ENCODE measurements at regions not wholly inside any gene's neighbourhood (a gene's known extent, or its start where the extent isn't known, plus 50 kb on each side); places are given as distances from the start of the nearest gene placed in this dataset.

DNA sequence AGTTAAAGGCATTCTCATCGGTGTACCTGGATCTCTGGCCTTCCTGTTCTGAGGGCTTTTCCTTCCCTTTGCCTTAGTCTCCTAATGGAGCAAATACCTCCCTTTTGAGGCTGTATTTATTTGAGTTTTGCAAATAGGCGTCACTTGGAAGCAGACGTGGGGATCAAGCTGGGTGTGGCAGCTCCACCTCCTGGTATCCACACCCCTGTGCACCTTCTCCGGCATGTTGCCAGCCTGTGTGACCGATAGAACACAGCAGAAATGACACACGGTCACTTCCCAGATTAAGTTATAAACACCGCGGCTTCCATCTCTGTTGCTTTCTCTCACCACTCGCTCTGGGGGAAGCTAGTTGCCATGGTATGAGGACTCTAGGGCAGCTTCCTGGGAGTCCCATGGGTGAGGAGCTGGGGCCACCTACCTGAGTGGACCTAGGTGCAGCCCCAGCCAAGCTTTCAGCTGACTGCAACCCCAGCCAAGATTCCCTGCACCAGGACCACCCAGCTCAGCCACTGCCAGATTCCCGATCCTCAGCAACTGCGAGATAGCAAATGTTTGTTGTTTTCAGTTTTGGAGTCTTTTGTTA, 214.4 kb upstream of the MVB12B start:
- POLR2A ChIA-PET = no interaction called here
- CTCF ChIA-PET = no interaction called here
- H3K36me3 Mint-ChIP-seq = no peaks in the 10 kb centered on the region
- intact Hi-C loops (cut with micrococcal nuclease) = no loop called here
- H3K27me3 Mint-ChIP-seq = peaks cover 11% of the 10 kb centered on the region
- H3K27ac Mint-ChIP-seq = no peak overlapping the region
- H3K4me3 Mint-ChIP-seq = no peak overlapping the region
- no peaks in the 10 kb centered on the region for H3K4me1 Mint-ChIP-seq (ENCODE audit: low read depth)
- no peaks in the 10 kb centered on the region for H3K9me3 Mint-ChIP-seq
- no peak for DNase-seq

DNA sequence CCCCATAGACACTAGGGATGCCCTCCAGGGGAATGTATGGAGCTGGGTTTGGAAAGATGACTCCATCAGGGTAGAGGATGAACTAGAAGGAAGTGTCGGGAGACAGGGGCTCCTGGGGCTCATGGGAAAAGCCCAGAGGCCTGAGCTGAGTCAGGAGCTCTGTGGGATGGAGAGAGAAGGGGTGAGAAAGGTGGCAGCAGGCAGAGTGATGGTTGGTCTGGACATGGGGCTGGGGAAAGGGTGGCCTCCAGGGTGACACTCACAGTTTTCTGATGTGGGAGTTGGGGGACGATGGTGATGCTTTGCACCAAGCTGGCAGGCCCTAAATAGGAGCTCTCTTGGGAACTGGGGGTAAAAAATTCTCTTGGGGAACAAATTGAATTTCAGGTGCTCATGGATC, 213.5 kb upstream of the MVB12B start:
- Mint-ChIP-seq H3K4me3 (no peak overlapping the region), H3K36me3 (no peaks in the 10 kb centered on the region), H3K4me1 (ENCODE audit: low read depth) (no peaks in the 10 kb centered on the region), H3K27ac (no peak overlapping the region), H3K27me3 (peaks cover 14% of the 10 kb centered on the region), H3K9me3 (no peaks in the 10 kb centered on the region)
- DNase-seq = no peak
- intact Hi-C loops (cut with micrococcal nuclease) = no loop called here
- CTCF ChIA-PET = no interaction called here
- POLR2A ChIA-PET = no interaction called here

DNA sequence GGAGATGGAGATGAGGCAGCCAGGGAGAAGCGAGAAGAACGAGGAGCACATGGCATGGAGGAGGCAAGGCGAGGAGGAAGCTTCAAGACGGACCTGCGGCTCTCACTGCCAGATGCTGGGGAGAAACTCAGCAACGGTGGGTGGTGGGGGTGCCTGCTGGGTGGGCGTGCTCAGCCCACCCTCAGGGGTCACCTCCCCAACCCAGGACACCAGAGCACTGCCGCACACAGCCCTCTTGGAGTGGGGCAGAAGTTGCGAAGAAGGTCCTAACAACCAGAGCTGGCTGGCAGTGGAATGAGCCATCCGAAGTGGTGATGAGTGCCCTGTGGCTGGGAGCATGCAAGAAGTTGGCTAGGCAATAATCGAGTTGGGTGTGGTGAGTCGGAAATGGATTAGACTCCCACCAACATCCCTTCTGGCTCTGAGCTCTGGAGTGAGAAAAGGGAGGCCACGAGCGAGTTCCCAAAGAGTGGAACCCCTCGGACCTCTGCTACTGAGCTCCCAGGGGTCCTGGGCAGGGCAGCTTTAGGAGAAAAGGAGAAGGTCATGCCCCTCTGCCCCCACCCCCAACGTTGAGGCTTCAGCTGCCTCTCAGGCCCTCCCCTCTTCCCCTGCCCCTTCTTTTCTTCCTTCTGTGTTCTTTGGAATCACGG, 212.7 kb upstream of the MVB12B start:
- H3K27ac Mint-ChIP-seq = no peak overlapping the region
- POLR2A ChIA-PET = no interaction called here
- H3K9me3 Mint-ChIP-seq = no peaks in the 10 kb centered on the region
- no peaks in the 10 kb centered on the region for H3K36me3 Mint-ChIP-seq
- no peak overlapping the region for H3K4me3 Mint-ChIP-seq
- intact Hi-C loops (cut with micrococcal nuclease) = no loop called here
- no peaks in the 10 kb centered on the region for H3K4me1 Mint-ChIP-seq (ENCODE audit: low read depth)
- no peak for DNase-seq
- H3K27me3 Mint-ChIP-seq = peaks cover 14% of the 10 kb centered on the region
- CTCF ChIA-PET = no interaction called here

DNA sequence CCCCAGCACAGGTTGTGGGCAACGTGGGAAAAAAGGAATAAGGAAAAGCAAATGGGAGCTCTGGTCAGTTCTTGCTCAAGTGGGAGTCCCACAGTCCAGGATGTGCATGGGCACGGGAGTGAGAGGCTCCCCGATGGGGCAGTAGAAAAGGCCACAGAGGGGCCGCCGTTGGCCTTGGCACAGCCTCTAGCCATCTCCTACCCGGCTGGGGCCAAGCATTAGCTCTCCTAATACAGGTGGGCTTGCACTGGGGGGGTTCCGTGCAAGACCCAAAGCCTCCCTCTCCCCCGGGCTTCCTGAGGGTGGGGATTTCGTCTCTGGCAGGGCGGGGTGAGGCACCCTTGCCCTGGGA, 212.2 kb upstream of the MVB12B start:
- Mint-ChIP-seq H3K27ac (no peak overlapping the region), H3K4me1 (ENCODE audit: low read depth) (no peaks in the 10 kb centered on the region), H3K4me3 (no peak overlapping the region), H3K27me3 (peaks cover 14% of the 10 kb centered on the region), H3K9me3 (no peaks in the 10 kb centered on the region), H3K36me3 (no peaks in the 10 kb centered on the region)
- ChIA-PET POLR2A (no interaction called here), CTCF (no interaction called here)
- DNase-seq = no peak
- intact Hi-C loops (cut with micrococcal nuclease) = no loop called here

DNA sequence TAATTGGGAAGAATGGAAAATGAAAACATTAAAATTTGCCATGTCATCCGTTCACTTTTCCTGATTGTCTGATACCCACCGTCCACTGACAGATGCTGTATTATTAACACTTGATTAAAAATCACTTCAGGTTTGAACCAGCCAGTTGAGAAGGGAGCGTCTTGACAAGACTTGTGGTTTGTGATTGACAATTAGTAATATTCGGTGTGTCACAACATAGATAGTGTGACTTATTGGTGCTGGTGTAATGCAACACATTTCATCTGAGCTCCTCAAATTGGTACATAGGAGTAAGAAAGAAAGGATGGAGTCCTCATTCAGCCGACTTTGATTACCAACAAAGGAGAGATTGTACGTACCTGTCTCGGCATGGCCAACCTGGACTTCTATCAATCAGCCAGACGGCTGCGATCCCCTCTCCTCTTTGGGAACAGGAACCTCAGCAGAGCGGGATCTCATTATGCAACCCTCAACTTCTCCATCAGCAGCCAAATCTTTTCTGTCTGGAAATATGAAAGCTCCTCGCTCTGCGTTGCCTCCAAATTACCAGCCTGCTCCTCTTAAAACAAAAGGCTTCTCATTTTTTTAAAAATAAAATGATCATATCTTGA, 211.7 kb upstream of the MVB12B start:
- no peaks in the 10 kb centered on the region for H3K4me1 Mint-ChIP-seq (ENCODE audit: low read depth)
- CTCF ChIA-PET = interaction anchor here (0.7 kb wide), 1 partner anchor 39 kb away, joined by 4 read pairs; no protein-coding TSS in a partner anchor

DNA sequence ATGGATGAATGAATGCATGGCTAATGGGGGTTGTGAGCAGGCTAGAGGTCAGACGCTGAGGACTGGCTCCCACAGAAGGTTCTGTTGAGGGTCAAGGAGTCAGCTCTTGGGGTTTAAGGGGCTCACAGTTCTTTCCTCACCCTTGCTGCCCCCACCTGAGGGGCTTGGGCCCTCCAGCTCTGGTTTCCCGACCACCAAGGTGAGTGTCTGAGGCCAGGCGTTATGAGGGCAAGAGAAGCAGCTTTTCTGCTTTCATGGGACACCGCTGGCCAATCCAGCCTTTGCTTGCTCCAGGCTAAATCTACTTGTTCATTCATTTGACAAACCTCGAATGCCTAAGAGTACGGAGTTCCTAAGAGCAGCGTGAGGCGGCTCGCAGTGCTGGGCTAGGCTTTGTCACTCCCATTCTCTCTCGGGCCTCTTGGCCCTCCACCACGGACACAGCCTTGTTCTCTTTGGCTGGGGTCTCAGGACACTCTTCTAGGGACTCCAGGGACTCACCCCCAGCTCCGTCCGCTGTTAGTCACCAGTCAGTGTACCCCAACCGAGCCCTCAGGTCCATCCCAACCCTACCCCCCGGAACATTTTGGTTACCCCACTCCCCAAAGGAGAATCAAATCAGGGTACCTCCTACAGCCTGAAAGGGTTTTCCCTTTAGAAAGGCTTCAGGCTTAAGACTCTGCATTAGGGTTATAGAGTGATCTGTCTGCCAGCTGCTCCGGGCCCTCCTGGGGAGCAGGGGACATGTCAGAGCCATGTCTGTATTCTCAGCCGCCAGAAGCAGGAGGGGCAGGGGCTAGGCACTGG, 210.1 kb upstream of the MVB12B start:
- ChIA-PET POLR2A (no interaction called here), CTCF (no interaction called here)
- no peaks in the 10 kb centered on the region for H3K9me3 Mint-ChIP-seq

More for the DNA sequence above, 211.7 kb upstream of the MVB12B start:
- no peak for DNase-seq
- Mint-ChIP-seq H3K27me3 (peaks cover 14% of the 10 kb centered on the region), H3K36me3 (no peaks in the 10 kb centered on the region), H3K9me3 (no peaks in the 10 kb centered on the region), H3K4me3 (no peak overlapping the region), H3K27ac (no peak overlapping the region)
- POLR2A ChIA-PET = no interaction called here
- intact Hi-C loops (cut with micrococcal nuclease) = no loop called here

DNA sequence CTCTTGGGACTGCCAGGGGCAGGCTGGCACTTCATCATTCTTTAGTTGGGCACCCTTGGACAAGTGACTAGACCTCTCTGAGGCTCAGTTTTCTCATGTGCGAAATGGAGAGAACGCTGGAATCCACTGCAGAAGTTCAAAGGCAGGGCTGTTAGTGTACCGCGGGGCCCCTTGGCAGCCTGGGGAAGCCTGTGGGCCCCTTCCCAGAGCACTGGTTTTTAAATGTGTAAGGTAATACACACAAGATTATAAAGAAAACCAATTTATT, 209.5 kb upstream of the MVB12B start:
- Mint-ChIP-seq H3K27me3 (peaks cover 16% of the 10 kb centered on the region), H3K36me3 (no peaks in the 10 kb centered on the region), H3K27ac (no peak overlapping the region), H3K4me3 (no peak overlapping the region), H3K9me3 (no peaks in the 10 kb centered on the region), H3K4me1 (ENCODE audit: low read depth) (no peaks in the 10 kb centered on the region)
- intact Hi-C loops (cut with micrococcal nuclease) = no loop called here
- no peak for DNase-seq
- POLR2A ChIA-PET = no interaction called here
- CTCF ChIA-PET = no interaction called here

More for the DNA sequence above, 210.1 kb upstream of the MVB12B start:
- no peak for DNase-seq
- no peaks in the 10 kb centered on the region for H3K36me3 Mint-ChIP-seq
- no peak overlapping the region for H3K27ac Mint-ChIP-seq
- intact Hi-C loops (cut with micrococcal nuclease) = no loop called here
- H3K4me3 Mint-ChIP-seq = no peak overlapping the region
- peaks cover 14% of the 10 kb centered on the region for H3K27me3 Mint-ChIP-seq
- H3K4me1 Mint-ChIP-seq (ENCODE audit: low read depth) = no peaks in the 10 kb centered on the region

DNA sequence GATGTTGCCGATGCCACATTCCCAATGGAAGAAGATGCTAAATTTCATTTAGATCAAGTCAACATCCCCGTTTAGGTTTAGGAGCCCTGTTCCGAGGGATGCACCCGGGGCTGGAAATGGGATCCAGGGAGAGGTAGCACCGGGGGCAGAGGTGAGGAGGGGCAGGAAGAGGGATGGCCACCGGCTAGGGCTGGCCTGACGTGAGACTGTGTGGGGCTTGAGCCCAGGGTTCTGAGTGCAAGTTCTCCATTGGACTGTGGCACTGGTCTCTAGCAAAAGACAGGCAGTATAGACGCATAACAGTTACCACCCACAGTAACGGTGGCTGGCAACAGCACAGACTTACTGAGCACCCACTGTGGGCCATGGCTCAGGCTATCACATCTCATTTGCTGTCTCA, 209.0 kb upstream of the MVB12B start:
- ChIA-PET POLR2A (no interaction called here), CTCF (no interaction called here)
- no peak overlapping the region for H3K4me3 Mint-ChIP-seq
- no peak for DNase-seq
- peaks cover 2% of the 10 kb centered on the region for H3K9me3 Mint-ChIP-seq
- H3K4me1 Mint-ChIP-seq (ENCODE audit: low read depth) = no peaks in the 10 kb centered on the region
- intact Hi-C loops (cut with micrococcal nuclease) = no loop called here
- H3K27me3 Mint-ChIP-seq = peaks cover 19% of the 10 kb centered on the region
- no peak overlapping the region for H3K27ac Mint-ChIP-seq
- no peaks in the 10 kb centered on the region for H3K36me3 Mint-ChIP-seq

DNA sequence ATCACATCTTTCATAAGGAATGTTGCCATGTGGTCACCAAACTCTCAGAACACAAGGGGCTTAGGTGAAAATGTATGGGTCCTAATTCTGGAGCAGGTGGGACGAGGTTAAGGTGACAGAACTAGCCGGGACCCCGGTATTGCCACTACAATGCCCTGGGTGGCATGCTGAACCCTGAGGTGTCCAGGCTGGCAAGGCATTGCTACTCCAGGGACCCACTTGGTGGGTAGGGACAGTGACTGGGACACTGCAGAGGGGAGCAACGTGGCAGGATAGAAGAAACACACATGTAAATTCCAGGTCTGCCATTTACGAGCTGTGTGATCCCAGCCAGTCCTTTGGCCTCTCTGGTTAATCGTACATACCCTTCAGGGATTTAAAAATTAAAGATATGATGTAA, 206.9 kb upstream of the MVB12B start:
- CTCF ChIA-PET = no interaction called here
- Mint-ChIP-seq H3K27me3 (peaks cover 27% of the 10 kb centered on the region), H3K27ac (no peak overlapping the region), H3K4me3 (no peak overlapping the region), H3K9me3 (peaks cover 2% of the 10 kb centered on the region), H3K4me1 (ENCODE audit: low read depth) (no peaks in the 10 kb centered on the region), H3K36me3 (no peaks in the 10 kb centered on the region)
- POLR2A ChIA-PET = no interaction called here
- intact Hi-C loops (cut with micrococcal nuclease) = no loop called here
- no peak for DNase-seq

DNA sequence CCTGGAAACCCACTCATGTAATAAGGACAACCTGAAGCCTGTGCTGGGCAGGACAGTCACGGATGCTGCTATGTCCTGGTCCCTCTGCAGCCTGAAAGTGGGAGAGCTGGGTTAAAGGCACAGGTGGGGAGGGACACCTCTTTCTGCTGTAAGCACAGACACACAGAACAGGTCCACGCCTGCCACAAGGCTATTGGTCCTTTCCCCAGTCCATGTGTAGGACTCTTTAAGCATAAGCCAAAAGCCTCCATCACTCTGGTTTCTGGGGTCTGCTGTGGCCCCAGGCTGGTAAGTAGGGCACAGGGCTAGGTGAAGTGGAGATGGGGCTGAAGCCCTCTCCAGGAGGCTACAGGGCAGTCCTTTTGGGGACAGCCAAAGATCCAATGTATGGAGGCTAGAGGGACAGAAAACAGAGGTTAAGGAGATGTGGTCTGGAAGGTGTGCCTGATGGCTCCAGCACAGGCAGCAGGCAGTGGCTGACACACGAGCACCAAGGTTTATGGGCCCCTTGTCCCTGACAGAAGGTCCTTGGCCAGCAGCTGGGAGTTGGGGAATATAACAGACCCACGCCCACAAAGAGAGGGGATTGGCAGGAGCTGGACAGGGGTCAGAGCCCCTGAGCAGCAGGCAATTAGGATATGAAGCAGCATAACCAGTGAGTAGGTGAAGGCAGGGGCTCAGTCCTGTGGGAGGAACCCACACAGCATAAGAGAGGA, 203.6 kb upstream of the MVB12B start:
- Mint-ChIP-seq H3K36me3 (no peaks in the 10 kb centered on the region), H3K4me3 (no peak overlapping the region), H3K4me1 (ENCODE audit: low read depth) (no peaks in the 10 kb centered on the region), H3K27me3 (peaks cover 20% of the 10 kb centered on the region), H3K27ac (no peak overlapping the region), H3K9me3 (peaks cover 4% of the 10 kb centered on the region)
- intact Hi-C loops (cut with micrococcal nuclease) = no loop called here
- CTCF ChIA-PET = no interaction called here
- POLR2A ChIA-PET = no interaction called here
- DNase-seq = no peak

DNA sequence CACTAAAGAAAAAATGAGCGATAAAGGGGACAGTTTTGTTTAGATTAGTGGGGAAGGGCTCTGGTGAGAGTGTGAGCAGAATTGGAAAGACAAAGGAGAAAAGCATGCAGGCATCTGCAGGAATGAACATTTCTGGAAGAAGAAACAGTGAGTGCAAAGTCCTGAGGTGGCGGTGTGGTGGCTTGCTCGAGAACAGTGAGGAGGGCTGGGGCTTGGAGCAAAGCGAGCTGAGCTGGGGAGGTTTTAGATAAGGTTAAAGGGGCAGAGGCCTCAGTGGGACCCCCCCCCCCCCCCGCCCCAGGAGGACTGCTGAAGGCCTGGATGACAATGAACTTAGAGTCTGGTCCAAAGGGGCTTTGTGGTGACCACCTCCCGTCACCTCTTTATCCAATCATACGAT, 202.7 kb upstream of the MVB12B start:
- Mint-ChIP-seq H3K4me1 (ENCODE audit: low read depth) (no peaks in the 10 kb centered on the region), H3K27ac (no peak overlapping the region), H3K36me3 (no peaks in the 10 kb centered on the region), H3K9me3 (peaks cover 4% of the 10 kb centered on the region), H3K27me3 (peaks cover 20% of the 10 kb centered on the region), H3K4me3 (no peak overlapping the region)
- intact Hi-C loops (cut with micrococcal nuclease) = no loop called here
- no peak for DNase-seq
- ChIA-PET CTCF (no interaction called here), POLR2A (no interaction called here)

DNA sequence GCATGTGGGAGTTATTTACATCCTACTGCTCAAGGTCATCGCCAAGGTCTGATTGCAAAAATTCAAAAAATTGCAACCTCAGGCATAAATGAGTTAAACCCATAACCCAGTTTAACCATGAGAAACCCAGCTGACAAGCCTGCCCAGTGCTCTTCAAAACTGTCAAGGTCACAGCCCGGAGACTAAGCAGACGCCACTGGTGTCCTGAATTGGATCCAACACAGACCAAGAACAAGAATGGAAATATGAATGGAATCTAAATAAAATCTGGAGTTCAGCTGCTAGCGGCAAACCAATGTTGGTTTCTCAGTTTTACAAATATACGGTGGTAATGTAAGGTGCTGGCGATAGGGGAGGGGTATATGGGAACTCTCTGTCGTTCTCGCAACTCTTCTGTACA, 201.5 kb upstream of the MVB12B start:
- no peaks in the 10 kb centered on the region for H3K36me3 Mint-ChIP-seq
- no peak for DNase-seq
- ChIA-PET CTCF (no interaction called here), POLR2A (no interaction called here)
- H3K4me3 Mint-ChIP-seq = no peak overlapping the region
- no peak overlapping the region for H3K27ac Mint-ChIP-seq
- H3K9me3 Mint-ChIP-seq = peaks cover 4% of the 10 kb centered on the region
- H3K4me1 Mint-ChIP-seq (ENCODE audit: low read depth) = no peaks in the 10 kb centered on the region
- intact Hi-C loops (cut with micrococcal nuclease) = no loop called here
- peaks cover 20% of the 10 kb centered on the region for H3K27me3 Mint-ChIP-seq

Measured in activated CD4-positive, alpha-beta memory T cell treated with anti-CD3 and anti-CD28 coated beads for 36 hours (primary cell).